GM12892 (cell line): ENCODE measurements at regions not wholly inside any gene's neighbourhood (a gene's known extent, or its start where the extent isn't known, plus 50 kb on each side); places are given as distances from the start of the nearest gene placed in this dataset.

ENCODE experiments used
- POLR2A ChIP-seq: IDR thresholded peaks from 2 replicates; pipeline ENCODE4 v1.6.1; 2011; ENCODE audit warnings: low read depth, low read length, control low read depth
- POLR2AphosphoS5 ChIP-seq: IDR thresholded peaks from 2 replicates; pipeline ENCODE4 v1.6.1; 2011; ENCODE audit warnings: low read depth, low read length, control low read depth

DNA sequence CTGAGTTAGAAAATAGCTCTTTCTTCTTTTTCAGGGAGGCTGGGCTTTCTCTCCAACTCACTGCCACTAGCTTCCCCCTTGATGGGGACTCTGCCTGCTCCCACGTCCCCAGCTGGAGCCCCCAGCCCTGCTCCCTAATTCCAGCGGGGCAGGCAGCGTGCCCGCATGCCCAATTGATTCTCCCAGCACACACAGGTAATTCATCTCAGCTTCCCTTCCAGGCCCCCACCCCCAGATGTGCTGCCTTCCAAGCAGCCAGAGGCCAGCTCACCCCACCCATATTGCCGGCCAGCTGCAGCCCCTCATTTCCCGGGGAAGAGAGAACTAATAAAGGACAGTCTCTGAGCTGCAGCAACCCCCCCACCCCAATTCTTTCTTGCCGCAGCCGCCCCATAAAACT lies 69.8 kb downstream of the EFNB1 start:
- TF ChIP-seq POLR2A (no peak), POLR2AphosphoS5 (no peak)
